HepG2 (cell line): ENCODE measurements at regions not wholly inside any gene's neighbourhood (a gene's known extent, or its start where the extent isn't known, plus 50 kb on each side); places are given as distances from the start of the nearest gene placed in this dataset.

Source experiments
- ATAC-seq: fragments of 200-7000 bp; cut with Tn5 transposase; 3 replicates; pipeline ENCODE4 v1.9.1; 2020; ENCODE audit warnings: mild to moderate bottlenecking, moderate library complexity
- BruUV-seq: library from RNA; stranded (reverse); fragments of 400-500 nt; replicated peaks from 2 replicates; lab custom pipeline; 2021; lab: Mats Ljungman, UMichigan
- CTCF ChIA-PET: fragments of 300-600 bp; formaldehyde crosslinking; extraction: SDS; loops from one replicate; lab custom pipeline; 2021; ENCODE audit warnings: low total read pairs, inconsistent platforms, low intra/inter-chr PET ratio; lab: Yijun Ruan, JAX
- POLR2A ChIA-PET: fragments of 350-600 bp; sonication (Branson Sonifier 250); formaldehyde crosslinking; loops from one replicate; lab custom pipeline; 2020; ENCODE audit warnings: antibody characterized with exemption, inconsistent platforms; lab: Yijun Ruan, JAX
- DNase-seq: peaks from one replicate; pipeline ENCODE4 v3.0.0-alpha.2; 2015; ENCODE audit warnings: low spot score
- FAIRE-seq: peaks from 3 replicates; lab custom pipeline; 2011; peaks lifted over from hg19 to GRCh38; lab: Jason Lieb, UNC
- H2AFZ ChIP-seq: one replicate; pipeline ENCODE4 v1.6.1; 2011; ENCODE audit warnings: low read length, inconsistent platforms
- H3K27ac ChIP-seq: fragments of 300-600 bp; 3 replicates; pipeline ENCODE4 v1.8.0; 2011; ENCODE audit warnings: mixed run types, mild to moderate bottlenecking, mixed read lengths, low read length, inconsistent platforms; ENCODE audit not compliant: insufficient read depth; ENCODE audit errors: extremely low read length
- H3K27me3 ChIP-seq, 2 experiments: fragments of 200-600 bp in 1 of 2; 2 replicates in 1 of 2; 3 replicates in 1 of 2; pipeline versions ENCODE4 v1.6.0 to v1.8.0; 2011; ENCODE audit warnings: low read length in 2 of 2, mild to moderate bottlenecking in 2 of 2, moderate library complexity in 2 of 2, inconsistent platforms in 1 of 2; ENCODE audit not compliant: insufficient read depth in 2 of 2, control insufficient read depth in 1 of 2
- H3K36me3 ChIP-seq, 2 experiments: fragments of 200-600 bp in 1 of 2; replicated peaks in 1 of 2; 2 replicates in 1 of 2; 3 replicates in 1 of 2; pipeline versions ENCODE4 v1.5.1 to v1.8.0; 2011; ENCODE audit warnings: low read length in 2 of 2, inconsistent platforms in 1 of 2; ENCODE audit not compliant: insufficient read depth in 2 of 2, control insufficient read depth in 1 of 2
- H3K4me1 ChIP-seq: 2 replicates; pipeline ENCODE4 v1.5.1; 2012; ENCODE audit warnings: low read length, inconsistent platforms; ENCODE audit not compliant: insufficient read depth
- H3K4me2 ChIP-seq: 2 replicates; pipeline ENCODE4 v1.6.0; 2011; ENCODE audit warnings: low read depth, low read length, inconsistent platforms
- H3K4me3 ChIP-seq, 3 experiments: fragments of 200-600 bp in 1 of 3; sonication (generic), shearing (Covaris generic) in 1 of 3; replicated peaks in 1 of 3; 2 replicates each; pipeline ENCODE4 v1.5.1; 2011 to 2016; ENCODE audit warnings: low read length in 3 of 3, inconsistent platforms in 2 of 3, low read depth in 2 of 3, mild to moderate bottlenecking in 2 of 3, control low read depth in 1 of 3, mixed read lengths in 1 of 3; ENCODE audit not compliant: insufficient read depth in 1 of 3
- H3K79me2 ChIP-seq: one replicate; pipeline ENCODE4 v1.6.1; 2011; ENCODE audit warnings: low read length, inconsistent platforms; ENCODE audit not compliant: insufficient read depth
- H3K9ac ChIP-seq: 2 replicates; pipeline ENCODE4 v1.6.0; 2011; ENCODE audit warnings: mild to moderate bottlenecking, low read depth, low read length, inconsistent platforms; ENCODE audit not compliant: insufficient read depth
- H3K9me3 ChIP-seq: 2 replicates; pipeline ENCODE4 v1.5.1; 2012; ENCODE audit warnings: mild to moderate bottlenecking, low read length
- H4K20me1 ChIP-seq: 2 replicates; pipeline ENCODE4 v1.6.0; 2011; ENCODE audit warnings: inconsistent platforms, mild to moderate bottlenecking, low read length, moderate library complexity; ENCODE audit not compliant: insufficient read depth
- IKZF5 ChIP-seq: IDR thresholded peaks from 2 replicates; pipeline ENCODE4 v1.6.1; 2018; ENCODE audit warnings: missing genetic modification reagents, mild to moderate bottlenecking, missing compliant biosample characterization
- KLF15 ChIP-seq: sonication (generic); formaldehyde crosslinking; IDR thresholded peaks from 2 replicates; pipeline ENCODE4 v1.8.1; 2023; ENCODE audit warnings: borderline replicate concordance, mild to moderate bottlenecking, inconsistent platforms, missing genetic modification reagents, mixed read lengths
- NR2F2 ChIP-seq: IDR thresholded peaks from 2 replicates; pipeline ENCODE4 v1.6.1; 2012; ENCODE audit warnings: low read depth, inconsistent platforms, borderline replicate concordance
- REST ChIP-seq, 2 experiments: IDR thresholded peaks; 2 replicates each; pipeline ENCODE4 v1.6.1; 2011 to 2012; ENCODE audit warnings: low read length in 2 of 2, borderline replicate concordance in 1 of 2, low read depth in 1 of 2, mild to moderate bottlenecking in 1 of 2, moderate library complexity in 1 of 2
- TBL1XR1 ChIP-seq: fragments of 150-350 bp; IDR thresholded peaks from 2 replicates; pipeline ENCODE4 v1.6.1; 2014; ENCODE audit warnings: borderline replicate concordance, low read length; ENCODE audit not compliant: partially characterized antibody
- ZNF263 ChIP-seq: sonication (generic); formaldehyde crosslinking; IDR thresholded peaks from 2 replicates; pipeline ENCODE4 v1.4.0; 2020; ENCODE audit warnings: missing genetic modification reagents
- ZNF740 ChIP-seq: sonication (generic); formaldehyde crosslinking; IDR thresholded peaks from 2 replicates; pipeline ENCODE4 v1.4.0; 2020; ENCODE audit warnings: missing genetic modification reagents
- ZNF777 ChIP-seq: sonication (generic); formaldehyde crosslinking; IDR thresholded peaks from 2 replicates; pipeline ENCODE4 v1.4.0; 2020; ENCODE audit warnings: missing genetic modification reagents
- WGBS: methylation state at CpG from one replicate; pipeline ENCODE4 v1.1.6; 2017; ENCODE audit warnings: low lambda C conversion rate; 5-methylcytosine and 5-hydroxymethylcytosine counted together
- in situ Hi-C: cut with HindIII; loops from 2 replicates; pipeline ENCODE4 v1.10.0; 2017; ENCODE audit warnings: low pct_unique_long_range_greater_than_20kb; ENCODE audit not compliant: extremely low pct_ligation_motif_present
- intact Hi-C: fragments of 100-400 bp; cut with micrococcal nuclease; formaldehyde crosslinking; loops from one replicate; pipeline ENCODE4 v1.10.0; 2022; ENCODE audit not compliant: unreplicated experiment

GRCh38 chr7:42406358-42406757, 169.3 kb upstream of the GLI3 start:
- Histone ChIP-seq H3K4me2 (no peak overlapping the region), H3K9ac (no peak overlapping the region), H3K79me2 (no peaks in the 10 kb centered on the region), H4K20me1 (no peaks in the 10 kb centered on the region), H3K4me3 (no peak overlapping the region), H3K4me1 (no peaks in the 10 kb centered on the region), H3K36me3 (no peaks in the 10 kb centered on the region), H3K27me3 (no peaks in the 10 kb centered on the region), H3K27ac (no peak overlapping the region), H2AFZ (no peak overlapping the region), H3K9me3 (no peaks in the 10 kb centered on the region)
- TF ChIP-seq KLF15 (CRISPR knock-in tag) (no peak), ZNF263 (no peak), REST (IDR thresholded peaks at IDR 0.05; ENCODE audit: borderline replicate concordance in 1 of 2, low read depth in 1 of 2, low read length in 2 of 2) (no peak)
- ChIA-PET CTCF (no interaction called here), POLR2A (no interaction called here)
- DNase-seq, result no peak
- no TSS peak for BruUV-seq
- 35% methylated on average over 16 of the region's 16 CpGs for WGBS
- FAIRE-seq, result no peak
- ATAC-seq, result no peak
- in situ Hi-C loops (no loop called here), intact Hi-C loops (no loop called here)

GRCh38 chr7:42405782-42406181, 168.8 kb upstream of the GLI3 start:
- Histone ChIP-seq H3K79me2 (no peaks in the 10 kb centered on the region), H2AFZ (no peak overlapping the region), H3K36me3 (no peaks in the 10 kb centered on the region), H3K9me3 (no peaks in the 10 kb centered on the region), H3K4me1 (no peaks in the 10 kb centered on the region), H3K4me3 (no peak overlapping the region), H3K4me2 (no peak overlapping the region), H3K27ac (no peak overlapping the region), H4K20me1 (no peaks in the 10 kb centered on the region), H3K27me3 (no peaks in the 10 kb centered on the region), H3K9ac (no peak overlapping the region)
- ChIA-PET POLR2A (no interaction called here), CTCF (no interaction called here)
- DNase-seq, result no peak
- no peak for ATAC-seq
- WGBS, result 0% methylated on average over 1 of the region's 1 CpG
- no TSS peak for BruUV-seq
- in situ Hi-C loops (no loop called here), intact Hi-C loops (no loop called here)
- no peak for FAIRE-seq
- no peak for TF ChIP-seq IKZF5 (CRISPR knock-in tag)
- no peak for TF ChIP-seq ZNF777 (CRISPR knock-in tag)
- TF ChIP-seq ZNF740 (CRISPR knock-in tag), result no peak
- no peak for TF ChIP-seq TBL1XR1
- TF ChIP-seq NR2F2, result no peak
